ENCODE measurements at regions not wholly inside any gene's neighbourhood (a gene's known extent, or its start where the extent isn't known, plus 50 kb on each side); places are given as distances from the start of the nearest gene placed in this dataset.
A peak's percentile ranks its signal among the peaks of the same experiment; 100 is the strongest.

- no peak for TF ChIP-seq KLF17 (tag by site-specific recombination; IDR thresholded peaks at IDR 0.05)
- TF ChIP-seq ZNF561 (tag by site-specific recombination; IDR thresholded peaks at IDR 0.05; ENCODE audit: borderline replicate concordance): no peak
- no peak for TF ChIP-seq ZNF19 (tag by site-specific recombination; IDR thresholded peaks at IDR 0.05; ENCODE audit: low read depth)
- TF ChIP-seq ZNF138 (tag by site-specific recombination; IDR thresholded peaks at IDR 0.05; ENCODE audit: borderline replicate concordance): no peak
- no peak for TF ChIP-seq ZNF600 (tag by site-specific recombination; IDR thresholded peaks at IDR 0.05)
- no peak for TF ChIP-seq GLI4 (tag by site-specific recombination; IDR thresholded peaks at IDR 0.05)
- no peak for TF ChIP-seq OSR2 (tag by site-specific recombination; IDR thresholded peaks at IDR 0.05)
Measured at GRCh38 chr4:151901631-151902030, 140.8 kb upstream of the GATB start (continued).

DNA sequence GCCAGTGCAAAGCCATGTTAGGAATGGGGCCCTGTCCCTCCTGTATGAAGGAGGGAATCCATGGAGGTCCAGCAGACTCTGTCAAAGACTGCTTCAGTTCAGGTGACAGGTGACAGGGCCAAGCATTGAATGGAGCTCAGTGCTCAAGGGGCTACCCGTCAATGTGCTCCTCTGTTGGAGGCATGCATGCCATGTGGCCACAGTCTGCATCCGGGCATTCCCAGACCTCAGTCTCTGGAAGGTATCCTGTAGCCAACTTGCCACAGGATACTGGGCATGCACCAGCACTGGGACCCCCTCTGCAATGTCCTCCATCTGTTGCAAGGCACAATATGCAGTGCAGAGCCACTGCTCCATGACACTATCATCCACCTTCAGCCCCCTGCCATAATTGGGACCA, 136.1 kb upstream of the GATB start:
- Histone ChIP-seq H3K9me3 (ENCODE audit: control insufficient read depth, insufficient read depth, low read depth, low read length) (no peaks in the 10 kb centered on the region), H3K27ac (ENCODE audit: extremely low read depth, low read depth, low read length) (no peak overlapping the region), H3K4me1 (ENCODE audit: control insufficient read depth, insufficient read depth, low read length) (no peaks in the 10 kb centered on the region), H3K36me3 (ENCODE audit: control insufficient read depth in 2 of 2, insufficient read depth in 1 of 2, low read length in 2 of 2) (no peaks in the 10 kb centered on the region), H3K4me3 (ENCODE audit: low read depth, low read length) (no peak overlapping the region)
- ChIA-PET CTCF (no interaction called here), POLR2A (no interaction called here)
- TF ChIP-seq ZNF600 (tag by site-specific recombination; IDR thresholded peaks at IDR 0.05) (no peak), ZNF560 (tag by site-specific recombination; IDR thresholded peaks at IDR 0.05; ENCODE audit: borderline replicate concordance) (no peak), ZEB2 (tag by site-specific recombination; IDR thresholded peaks at IDR 0.05) (no peak), GLIS1 (tag by site-specific recombination; IDR thresholded peaks at IDR 0.05) (no peak)

GRCh38 chr4:151895671-151896070, 134.9 kb upstream of the GATB start:
- H3K36me3 ChIP-seq (ENCODE audit: control insufficient read depth in 2 of 2, insufficient read depth in 1 of 2, low read length in 2 of 2): no peaks in the 10 kb centered on the region
- no peak overlapping the region for H3K27ac ChIP-seq (ENCODE audit: extremely low read depth, low read depth, low read length)
- no peak overlapping the region for H3K4me3 ChIP-seq (ENCODE audit: low read depth, low read length)
- H3K4me1 ChIP-seq (ENCODE audit: control insufficient read depth, insufficient read depth, low read length): no peaks in the 10 kb centered on the region
- TF ChIP-seq ZNF76 (tag by site-specific recombination; IDR thresholded peaks at IDR 0.05; ENCODE audit: borderline replicate concordance, low read depth) (no peak), ZFP69B (tag by site-specific recombination; IDR thresholded peaks at IDR 0.05) (no peak), ZNF146 (tag by site-specific recombination; IDR thresholded peaks at IDR 0.05) (no peak), ZNF239 (tag by site-specific recombination; IDR thresholded peaks at IDR 0.05) (no peak), ZNF169 (tag by site-specific recombination; IDR thresholded peaks at IDR 0.05) (no peak), ZNF18 (tag by site-specific recombination; IDR thresholded peaks at IDR 0.05) (no peak), HOXD13 (CRISPR knock-in tag; IDR thresholded peaks at IDR 0.05; ENCODE audit: borderline replicate concordance) (no peak), ZNF626 (tag by site-specific recombination; IDR thresholded peaks at IDR 0.05) (no peak)
- ChIA-PET CTCF (no interaction called here), POLR2A (no interaction called here)
- no peaks in the 10 kb centered on the region for H3K9me3 ChIP-seq (ENCODE audit: control insufficient read depth, insufficient read depth, low read depth, low read length)

GRCh38 chr4:151894246-151894645, 133.4 kb upstream of the GATB start:
- H3K9me3 ChIP-seq (ENCODE audit: control insufficient read depth, insufficient read depth, low read depth, low read length): no peaks in the 10 kb centered on the region
- TF ChIP-seq BCL11B (tag by site-specific recombination; IDR thresholded peaks at IDR 0.05; ENCODE audit: low read depth): no peak
- TF ChIP-seq, protein P1, sequence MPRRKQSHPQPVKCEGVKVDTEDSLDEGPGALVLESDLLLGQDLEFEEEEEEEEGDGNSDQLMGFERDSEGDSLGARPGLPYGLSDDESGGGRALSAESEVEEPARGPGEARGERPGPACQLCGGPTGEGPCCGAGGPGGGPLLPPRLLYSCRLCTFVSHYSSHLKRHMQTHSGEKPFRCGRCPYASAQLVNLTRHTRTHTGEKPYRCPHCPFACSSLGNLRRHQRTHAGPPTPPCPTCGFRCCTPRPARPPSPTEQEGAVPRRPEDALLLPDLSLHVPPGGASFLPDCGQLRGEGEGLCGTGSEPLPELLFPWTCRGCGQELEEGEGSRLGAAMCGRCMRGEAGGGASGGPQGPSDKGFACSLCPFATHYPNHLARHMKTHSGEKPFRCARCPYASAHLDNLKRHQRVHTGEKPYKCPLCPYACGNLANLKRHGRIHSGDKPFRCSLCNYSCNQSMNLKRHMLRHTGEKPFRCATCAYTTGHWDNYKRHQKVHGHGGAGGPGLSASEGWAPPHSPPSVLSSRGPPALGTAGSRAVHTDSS (tag by site-specific recombination; IDR thresholded peaks at IDR 0.05): peak; percentile 54; the same call in 1 of the 2 replicates
- H3K27ac ChIP-seq (ENCODE audit: extremely low read depth, low read depth, low read length): no peak overlapping the region
- no peak overlapping the region for H3K4me3 ChIP-seq (ENCODE audit: low read depth, low read length)
- ChIA-PET CTCF (no interaction called here), POLR2A (no interaction called here)
- H3K36me3 ChIP-seq (ENCODE audit: control insufficient read depth in 2 of 2, insufficient read depth in 1 of 2, low read length in 2 of 2): no peaks in the 10 kb centered on the region
- no peaks in the 10 kb centered on the region for H3K4me1 ChIP-seq (ENCODE audit: control insufficient read depth, insufficient read depth, low read length)
